CD4-positive, alpha-beta memory T cell (primary cell): ENCODE measurements at regions not wholly inside any gene's neighbourhood (a gene's known extent, or its start where the extent isn't known, plus 50 kb on each side); places are given as distances from the start of the nearest gene placed in this dataset.

Experiments
- CTCF ChIA-PET: fragments of 350-600 bp; sonication (Branson Sonifier 250); formaldehyde crosslinking; loops from one replicate; lab custom pipeline; 2021; ENCODE audit warnings: inconsistent platforms; ENCODE audit not compliant: partially characterized antibody; lab: Charles Lee
- POLR2A ChIA-PET: fragments of 350-600 bp; sonication (Branson Sonifier 250); formaldehyde crosslinking; loops from one replicate; lab custom pipeline; 2021; ENCODE audit not compliant: partially characterized antibody; lab: Charles Lee
- DNase-seq, 5 donors: peaks; one replicate each; pipeline versions ENCODE4 v3.0.0 to v3.0.0-alpha.2; 2020 to 2022; ENCODE audit warnings: mixed read lengths in 1 of 5
- H3K27ac ChIP-seq: one replicate; pipeline ENCODE4 v1.7.0; 2013; ENCODE audit warnings: low read depth, low read length
- H3K27me3 ChIP-seq: 2 replicates; pipeline ENCODE4 v1.7.0; 2013; ENCODE audit warnings: mild to moderate bottlenecking, low read length, moderate library complexity; ENCODE audit not compliant: insufficient read depth
- H3K36me3 ChIP-seq: 2 replicates; pipeline ENCODE4 v1.7.0; 2013; ENCODE audit warnings: mild to moderate bottlenecking, low read length, moderate library complexity; ENCODE audit not compliant: insufficient read depth
- H3K4me1 ChIP-seq: 2 replicates; pipeline ENCODE4 v1.7.0; 2013; ENCODE audit warnings: mild to moderate bottlenecking, low read length, moderate library complexity; ENCODE audit not compliant: insufficient read depth
- H3K4me3 ChIP-seq, 2 donors: one replicate each; pipeline ENCODE4 v1.7.0; 2013; ENCODE audit warnings: low read length in 2 of 2, mild to moderate bottlenecking in 1 of 2
- H3K9me3 ChIP-seq, 2 donors: one replicate each; pipeline ENCODE4 v1.7.0; 2013; ENCODE audit warnings: low read length in 2 of 2, control low read depth in 1 of 2; ENCODE audit not compliant: control insufficient read depth in 1 of 2
- H3K27ac Mint-ChIP-seq, 7 donors: one replicate each; pipeline ENCODE4 v1.8.0; 2020 to 2021; ENCODE audit warnings: mixed read lengths in 7 of 7, mild to moderate bottlenecking in 6 of 7, inconsistent platforms in 3 of 7, moderate library complexity in 3 of 7
- H3K27me3 Mint-ChIP-seq, 2 donors: one replicate each; pipeline ENCODE4 v1.8.0; 2020 to 2021; ENCODE audit warnings: mixed read lengths in 2 of 2
- H3K36me3 Mint-ChIP-seq, 2 donors: one replicate each; pipeline ENCODE4 v1.8.0; 2020 to 2021; ENCODE audit warnings: mixed read lengths in 2 of 2, inconsistent platforms in 1 of 2, mild to moderate bottlenecking in 1 of 2
- H3K4me1 Mint-ChIP-seq, 4 donors: one replicate each; pipeline ENCODE4 v1.8.0; 2020 to 2021; ENCODE audit warnings: mixed read lengths in 4 of 4, mild to moderate bottlenecking in 1 of 4
- H3K4me3 Mint-ChIP-seq, 8 donors: one replicate each; pipeline ENCODE4 v1.8.0; 2020 to 2021; ENCODE audit warnings: mixed read lengths in 8 of 8, mild to moderate bottlenecking in 7 of 8, moderate library complexity in 6 of 8, inconsistent platforms in 3 of 8
- H3K9me3 Mint-ChIP-seq, 8 donors: one replicate each; pipeline ENCODE4 v1.8.0; 2020 to 2021; ENCODE audit warnings: mixed read lengths in 8 of 8, mild to moderate bottlenecking in 5 of 8, inconsistent platforms in 3 of 8, moderate library complexity in 1 of 8
- intact Hi-C: fragments of 100-400 bp; cut with micrococcal nuclease; formaldehyde crosslinking; loops from one replicate; pipeline ENCODE4 v1.15.1; 2023

DNA sequence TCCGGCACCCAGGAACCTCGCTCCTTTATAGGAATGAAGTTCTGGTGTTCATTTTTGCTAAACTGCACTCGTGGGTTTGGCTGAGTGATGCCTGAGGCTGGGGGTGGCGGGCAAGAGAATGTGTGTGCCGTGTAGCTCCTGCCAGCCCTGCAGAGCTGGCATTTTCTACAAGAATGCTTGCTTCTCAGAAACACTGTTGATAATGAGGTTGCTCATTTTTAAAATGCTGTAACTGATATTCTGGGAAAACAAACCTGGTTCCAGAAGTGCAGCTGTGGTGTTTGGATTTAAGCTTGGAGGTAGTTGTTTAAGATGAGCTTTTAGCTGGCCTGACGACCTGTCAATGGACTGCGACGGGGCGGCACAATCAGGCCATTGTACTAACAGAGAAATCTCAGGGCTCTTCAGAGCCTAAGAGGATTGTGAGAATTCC, 511.9 kb upstream of the TNP1 start:
- H3K27ac ChIP-seq: no peak overlapping the region
- H3K36me3 Mint-ChIP-seq: peaks cover 0 to 2% of the 10 kb centered on the region in 2 donors
- intact Hi-C loops: no loop called here
- ChIA-PET POLR2A (no interaction called here), CTCF (no interaction called here)
- no peak overlapping the region for H3K4me3 Mint-ChIP-seq
- H3K4me1 Mint-ChIP-seq: peaks cover 0 to 2% (median 0%) of the 10 kb centered on the region in 4 donors
- H3K9me3 ChIP-seq: no peaks in the 10 kb centered on the region
- H3K27me3 ChIP-seq: no peaks in the 10 kb centered on the region
- H3K9me3 Mint-ChIP-seq: peaks cover 0 to 4% (median 1%) of the 10 kb centered on the region in 8 donors
- no peaks in the 10 kb centered on the region for H3K4me1 ChIP-seq
- H3K27ac Mint-ChIP-seq: no peak overlapping the region
- H3K36me3 ChIP-seq: no peaks in the 10 kb centered on the region
- no peak for DNase-seq
- H3K27me3 Mint-ChIP-seq: no peaks in the 10 kb centered on the region
- no peak overlapping the region for H3K4me3 ChIP-seq

DNA sequence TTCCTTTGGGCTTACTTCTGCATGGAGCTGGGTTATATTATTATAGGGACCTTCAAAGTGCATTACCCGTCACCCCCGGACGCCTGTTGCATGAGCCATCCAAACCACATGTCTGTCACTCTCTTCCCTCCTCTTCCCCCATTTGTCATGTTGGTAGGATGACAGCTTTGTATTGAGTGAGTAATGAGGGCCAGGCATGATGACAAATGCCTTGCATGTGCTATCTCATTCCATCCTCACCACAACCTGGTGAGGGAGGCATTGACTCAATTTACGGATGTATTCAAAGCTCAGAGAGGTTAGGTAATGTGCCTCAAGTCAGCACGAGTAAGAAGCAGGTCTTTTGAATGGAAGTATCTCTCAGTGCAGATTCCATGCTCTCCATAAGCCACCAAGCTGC, 510.5 kb upstream of the TNP1 start:
- no peaks in the 10 kb centered on the region for H3K36me3 Mint-ChIP-seq
- ChIA-PET POLR2A (no interaction called here), CTCF (no interaction called here)
- H3K27me3 Mint-ChIP-seq: no peaks in the 10 kb centered on the region
- H3K9me3 Mint-ChIP-seq: peaks cover 0 to 4% (median 0%) of the 10 kb centered on the region in 8 donors
- no peaks in the 10 kb centered on the region for H3K4me1 ChIP-seq
- H3K4me3 ChIP-seq: no peak overlapping the region
- DNase-seq: no peak
- H3K9me3 ChIP-seq: no peaks in the 10 kb centered on the region
- H3K4me3 Mint-ChIP-seq: no peak overlapping the region
- intact Hi-C loops: no loop called here
- H3K27me3 ChIP-seq: no peaks in the 10 kb centered on the region
- H3K4me1 Mint-ChIP-seq: peaks cover 0 to 2% (median 0%) of the 10 kb centered on the region in 4 donors
- no peak overlapping the region for H3K27ac Mint-ChIP-seq
- H3K36me3 ChIP-seq: no peaks in the 10 kb centered on the region
- H3K27ac ChIP-seq: no peak overlapping the region

DNA sequence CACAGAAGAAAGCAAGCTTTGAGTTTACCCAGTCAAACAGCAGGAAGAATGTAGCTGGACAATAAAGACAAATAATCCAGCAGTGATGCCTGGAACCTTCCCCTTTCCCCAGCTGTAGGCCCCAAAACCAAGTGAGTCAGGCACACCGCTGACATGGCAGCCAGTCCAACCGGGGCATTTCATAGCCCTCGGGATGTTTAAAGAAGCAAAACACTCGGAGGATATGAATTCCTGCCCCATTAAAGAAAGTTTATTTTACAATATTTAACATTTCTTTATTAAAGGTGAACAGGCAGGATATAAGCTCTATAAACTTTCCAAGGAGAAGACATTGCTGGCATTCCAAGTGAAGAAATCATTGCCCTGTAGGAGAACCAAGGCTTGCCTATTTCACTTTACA, 507.6 kb upstream of the TNP1 start:
- Histone ChIP-seq H3K36me3 (no peaks in the 10 kb centered on the region), H3K9me3 (no peaks in the 10 kb centered on the region), H3K4me3 (no peak overlapping the region), H3K27me3 (no peaks in the 10 kb centered on the region), H3K4me1 (no peaks in the 10 kb centered on the region), H3K27ac (no peak overlapping the region)
- H3K36me3 Mint-ChIP-seq: no peaks in the 10 kb centered on the region
- no peak overlapping the region for H3K27ac Mint-ChIP-seq
- ChIA-PET CTCF (no interaction called here), POLR2A (no interaction called here)
- H3K4me1 Mint-ChIP-seq: peaks cover 0 to 2% (median 0%) of the 10 kb centered on the region in 4 donors
- DNase-seq: no peak
- no peaks in the 10 kb centered on the region for H3K27me3 Mint-ChIP-seq
- intact Hi-C loops: no loop called here
- H3K9me3 Mint-ChIP-seq: peaks cover 0 to 2% (median 0%) of the 10 kb centered on the region in 8 donors
- H3K4me3 Mint-ChIP-seq: no peak overlapping the region

DNA sequence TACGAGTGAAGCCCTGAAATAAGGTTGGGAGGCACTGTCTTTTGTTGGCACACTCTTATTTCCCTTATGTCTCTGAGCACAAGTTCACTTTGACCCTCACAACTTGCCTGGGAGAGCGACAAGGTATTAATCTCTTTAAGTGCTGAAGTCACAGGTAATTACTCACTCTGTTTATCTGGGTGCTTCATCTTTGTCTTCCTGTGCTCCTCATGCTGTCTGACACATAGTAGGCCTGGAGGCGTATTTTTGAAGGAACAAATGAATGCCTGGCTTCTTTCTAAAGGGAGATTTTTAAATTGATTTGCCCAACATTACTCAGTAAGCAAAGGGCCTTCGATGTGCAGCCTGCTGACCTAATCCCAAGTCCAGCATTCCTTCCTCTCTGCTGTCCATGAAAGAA, 507.1 kb upstream of the TNP1 start:
- H3K4me3 ChIP-seq: no peak overlapping the region
- no peak for DNase-seq
- POLR2A ChIA-PET: no interaction called here
- H3K27ac ChIP-seq: no peak overlapping the region
- no peaks in the 10 kb centered on the region for H3K4me1 ChIP-seq
- Mint-ChIP-seq H3K36me3 (no peaks in the 10 kb centered on the region), H3K4me3 (no peak overlapping the region), H3K9me3 (peaks cover 0 to 2% (median 0%) of the 10 kb centered on the region in 8 donors), H3K27ac (no peak overlapping the region), H3K4me1 (peaks cover 0 to 2% (median 0%) of the 10 kb centered on the region in 4 donors), H3K27me3 (no peaks in the 10 kb centered on the region)
- H3K9me3 ChIP-seq: no peaks in the 10 kb centered on the region
- H3K36me3 ChIP-seq: no peaks in the 10 kb centered on the region
- intact Hi-C loops: no loop called here
- H3K27me3 ChIP-seq: no peaks in the 10 kb centered on the region
- CTCF ChIA-PET: no interaction called here

DNA sequence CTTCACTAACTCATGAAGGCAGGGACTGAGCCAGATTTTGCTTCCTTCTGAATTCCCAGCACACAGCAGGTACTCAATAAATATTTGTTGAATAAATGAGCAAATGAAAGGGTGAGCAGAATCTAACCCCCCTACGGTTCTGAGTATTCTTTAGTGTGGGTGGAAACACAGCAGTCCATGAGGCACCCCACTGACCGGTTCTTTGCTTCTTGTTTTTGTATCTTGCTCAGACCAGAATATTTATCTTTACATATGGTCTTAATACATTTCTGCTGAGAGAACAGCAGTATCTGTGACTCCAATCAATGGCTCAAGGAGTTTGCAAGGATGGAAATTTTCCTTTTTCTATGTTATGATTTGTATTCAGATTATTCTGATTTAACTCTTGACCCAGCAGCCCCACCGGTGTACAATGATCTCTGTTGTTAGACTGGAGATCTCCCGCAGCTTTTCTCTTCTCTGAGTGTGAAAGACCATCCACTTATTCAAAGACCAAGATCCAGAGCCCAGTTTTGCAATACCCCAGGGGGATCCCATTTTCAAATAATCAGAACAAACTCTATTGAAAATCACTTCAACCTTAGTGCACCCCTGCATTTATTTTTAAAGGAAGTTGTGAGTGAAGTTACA, 506.5 kb upstream of the TNP1 start:
- no peak for DNase-seq

DNA sequence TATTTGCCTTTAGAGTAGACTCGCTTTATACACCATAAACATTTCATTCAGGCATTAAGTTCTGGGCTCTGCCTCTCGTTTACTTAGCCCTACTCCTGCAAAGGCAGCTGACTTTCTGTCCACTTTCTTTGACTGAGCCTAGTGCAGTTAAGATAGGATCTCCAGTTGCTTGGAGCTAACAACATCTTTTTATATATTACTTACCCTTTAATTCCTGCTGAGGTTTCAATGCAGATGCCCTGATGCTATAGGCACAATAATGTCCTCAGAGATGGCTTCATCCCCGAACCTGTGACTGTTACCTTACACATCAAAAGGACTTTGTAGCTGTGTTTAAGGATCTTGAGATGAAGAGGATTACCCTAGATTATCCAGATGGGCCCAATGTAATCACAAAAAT, 505.8 kb upstream of the TNP1 start:
- Histone ChIP-seq H3K4me3 (no peak overlapping the region), H3K36me3 (no peaks in the 10 kb centered on the region), H3K9me3 (no peaks in the 10 kb centered on the region), H3K27me3 (no peaks in the 10 kb centered on the region), H3K4me1 (no peaks in the 10 kb centered on the region), H3K27ac (no peak overlapping the region)
- H3K27me3 Mint-ChIP-seq: no peaks in the 10 kb centered on the region
- POLR2A ChIA-PET: no interaction called here
- no peak overlapping the region for H3K4me3 Mint-ChIP-seq
- no peak overlapping the region for H3K27ac Mint-ChIP-seq
- H3K36me3 Mint-ChIP-seq: no peaks in the 10 kb centered on the region
- intact Hi-C loops: no loop called here
- H3K9me3 Mint-ChIP-seq: peaks cover 0 to 2% (median 0%) of the 10 kb centered on the region in 8 donors
- CTCF ChIA-PET: interaction anchor here (1.4 kb wide), 1 partner anchor 9 kb away, joined by 4 read pairs; no protein-coding TSS in a partner anchor
- peaks cover 0 to 2% (median 0%) of the 10 kb centered on the region in 4 donors for H3K4me1 Mint-ChIP-seq
- no peak for DNase-seq

More for the DNA sequence above, 506.5 kb upstream of the TNP1 start:
- no peaks in the 10 kb centered on the region for H3K27me3 ChIP-seq
- ChIA-PET CTCF (no interaction called here), POLR2A (no interaction called here)
- no peaks in the 10 kb centered on the region for H3K27me3 Mint-ChIP-seq
- no peaks in the 10 kb centered on the region for H3K4me1 ChIP-seq
- no peak overlapping the region for H3K27ac ChIP-seq
- no peaks in the 10 kb centered on the region for H3K9me3 ChIP-seq
- H3K4me3 ChIP-seq: no peak overlapping the region
- no peak overlapping the region for H3K4me3 Mint-ChIP-seq
- H3K36me3 Mint-ChIP-seq: no peaks in the 10 kb centered on the region
- H3K4me1 Mint-ChIP-seq: peaks cover 0 to 2% (median 0%) of the 10 kb centered on the region in 4 donors
- no peaks in the 10 kb centered on the region for H3K36me3 ChIP-seq
- peaks cover 0 to 2% (median 0%) of the 10 kb centered on the region in 8 donors for H3K9me3 Mint-ChIP-seq
- no peak overlapping the region for H3K27ac Mint-ChIP-seq
- intact Hi-C loops: no loop called here

DNA sequence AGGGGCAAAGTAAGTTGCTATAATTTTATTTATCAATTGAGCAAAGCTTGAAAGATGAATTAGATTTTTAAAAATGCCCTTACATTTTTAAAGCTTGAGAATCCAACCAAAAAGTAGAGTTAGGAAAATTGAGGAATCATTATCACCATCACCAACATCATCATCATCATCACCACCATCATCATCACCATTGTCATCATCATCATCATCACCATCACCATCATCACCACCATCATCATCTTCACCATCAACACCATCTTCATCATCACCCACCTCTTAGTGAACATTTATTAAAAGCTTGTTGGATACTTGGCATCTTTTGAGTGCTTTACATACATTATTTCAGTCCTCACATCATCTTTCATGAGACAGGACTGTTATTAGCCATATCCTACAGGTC, 504.4 kb upstream of the TNP1 start:
- Histone ChIP-seq H3K4me1 (no peaks in the 10 kb centered on the region), H3K27ac (no peak overlapping the region), H3K27me3 (no peaks in the 10 kb centered on the region), H3K4me3 (no peak overlapping the region), H3K9me3 (no peaks in the 10 kb centered on the region), H3K36me3 (no peaks in the 10 kb centered on the region)
- Mint-ChIP-seq H3K4me1 (no peaks in the 10 kb centered on the region), H3K27me3 (no peaks in the 10 kb centered on the region), H3K36me3 (no peaks in the 10 kb centered on the region), H3K4me3 (no peak overlapping the region), H3K27ac (no peak overlapping the region), H3K9me3 (no peaks in the 10 kb centered on the region)
- no peak for DNase-seq
- ChIA-PET CTCF (interaction anchor here (1.4 kb wide), 1 partner anchor 10 kb away, joined by 4 read pairs; no protein-coding TSS in a partner anchor), POLR2A (no interaction called here)
- intact Hi-C loops: no loop called here
